HL-60 (cell line): ENCODE measurements at regions not wholly inside any gene's neighbourhood (a gene's known extent, or its start where the extent isn't known, plus 50 kb on each side); places are given as distances from the start of the nearest gene placed in this dataset.
"Not testable (repeated sequence)": the region's sequence is repeated elsewhere in the genome, so short reads cannot be mapped to it uniquely, and the experiment has no call there.

ENCODE experiments used
- DNase-seq, 2 experiments: peaks; one replicate each; pipeline ENCODE4 v3.0.0-alpha.2; 2010 to 2020; ENCODE audit warnings: low read depth in 1 of 2, low spot score in 1 of 2
- H3K27ac ChIP-seq: fragments of 250-450 bp; sonication (Bioruptor Pico); replicated peaks from 2 replicates; pipeline ENCODE4 v1.5.1; 2020; ENCODE audit warnings: mild to moderate bottlenecking, moderate library complexity
- H3K27me3 ChIP-seq: fragments of 250-450 bp; sonication (Bioruptor Pico); 2 replicates; pipeline ENCODE4 v1.5.1; 2021; ENCODE audit warnings: mild to moderate bottlenecking, moderate library complexity; ENCODE audit not compliant: insufficient read depth, poor library complexity, severe bottlenecking
- H3K4me3 ChIP-seq: replicated peaks from 2 replicates; pipeline ENCODE4 v1.5.1; 2011; ENCODE audit warnings: mild to moderate bottlenecking, control low read depth, low read length; ENCODE audit not compliant: insufficient read depth
- GABPA ChIP-seq: IDR thresholded peaks from 2 replicates; pipeline ENCODE4 v1.6.1; 2012; ENCODE audit warnings: low read depth
- POLR2AphosphoS5 ChIP-seq: IDR thresholded peaks from 2 replicates; pipeline ENCODE4 v1.6.1; 2012; ENCODE audit warnings: low read depth
- REST ChIP-seq: IDR thresholded peaks from 2 replicates; pipeline ENCODE4 v1.6.1; 2012; ENCODE audit warnings: low read depth; ENCODE audit not compliant: insufficient replicate concordance
- SPI1 ChIP-seq: IDR thresholded peaks from 2 replicates; pipeline ENCODE4 v1.6.1; 2012; ENCODE audit warnings: low read depth, mild to moderate bottlenecking, borderline replicate concordance
- TF ChIP-seq, protein P1 (sequence below): IDR thresholded peaks from one replicate; pipeline ENCODE4 v1.5.1; 2011; ENCODE audit warnings: low read length, control low read depth, inconsistent platforms; ENCODE audit not compliant: insufficient read depth

DNA sequence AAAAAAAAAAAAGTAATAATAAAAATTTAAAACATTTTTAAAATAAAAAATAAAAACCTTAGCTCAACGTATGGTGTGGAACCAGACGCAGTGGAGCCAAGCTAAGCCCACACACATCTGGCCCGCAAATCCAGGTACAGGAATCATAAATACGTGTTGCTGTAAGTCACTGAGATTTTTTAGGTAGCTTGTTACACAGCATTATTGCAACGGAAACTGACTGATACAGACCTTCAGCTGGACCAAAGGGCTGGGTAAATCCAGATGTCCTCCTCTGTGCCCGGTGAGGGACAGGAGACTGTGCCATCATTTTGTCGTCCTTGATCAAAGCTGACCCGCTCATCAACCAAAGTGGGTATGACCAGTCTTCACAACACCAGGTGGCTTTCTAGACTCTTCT is 104.9 kb downstream of the TMEM130 start:
- no peak overlapping the region for H3K27ac ChIP-seq
- TF ChIP-seq REST (no peak), GABPA (no peak), SPI1 (no peak), POLR2AphosphoS5 (no peak)
- TF ChIP-seq, protein P1, sequence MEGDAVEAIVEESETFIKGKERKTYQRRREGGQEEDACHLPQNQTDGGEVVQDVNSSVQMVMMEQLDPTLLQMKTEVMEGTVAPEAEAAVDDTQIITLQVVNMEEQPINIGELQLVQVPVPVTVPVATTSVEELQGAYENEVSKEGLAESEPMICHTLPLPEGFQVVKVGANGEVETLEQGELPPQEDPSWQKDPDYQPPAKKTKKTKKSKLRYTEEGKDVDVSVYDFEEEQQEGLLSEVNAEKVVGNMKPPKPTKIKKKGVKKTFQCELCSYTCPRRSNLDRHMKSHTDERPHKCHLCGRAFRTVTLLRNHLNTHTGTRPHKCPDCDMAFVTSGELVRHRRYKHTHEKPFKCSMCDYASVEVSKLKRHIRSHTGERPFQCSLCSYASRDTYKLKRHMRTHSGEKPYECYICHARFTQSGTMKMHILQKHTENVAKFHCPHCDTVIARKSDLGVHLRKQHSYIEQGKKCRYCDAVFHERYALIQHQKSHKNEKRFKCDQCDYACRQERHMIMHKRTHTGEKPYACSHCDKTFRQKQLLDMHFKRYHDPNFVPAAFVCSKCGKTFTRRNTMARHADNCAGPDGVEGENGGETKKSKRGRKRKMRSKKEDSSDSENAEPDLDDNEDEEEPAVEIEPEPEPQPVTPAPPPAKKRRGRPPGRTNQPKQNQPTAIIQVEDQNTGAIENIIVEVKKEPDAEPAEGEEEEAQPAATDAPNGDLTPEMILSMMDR = no peak
- no peaks in the 10 kb centered on the region for H3K27me3 ChIP-seq
- H3K4me3 ChIP-seq = no peak overlapping the region
- no peak for DNase-seq

- DNase-seq, H3K27me3 ChIP-seq, H3K4me3 ChIP-seq, H3K27ac ChIP-seq: not testable (repeated sequence)
Observed at GRCh38 chr7:98770085-98770484, 99.7 kb downstream of the TMEM130 start.

DNA sequence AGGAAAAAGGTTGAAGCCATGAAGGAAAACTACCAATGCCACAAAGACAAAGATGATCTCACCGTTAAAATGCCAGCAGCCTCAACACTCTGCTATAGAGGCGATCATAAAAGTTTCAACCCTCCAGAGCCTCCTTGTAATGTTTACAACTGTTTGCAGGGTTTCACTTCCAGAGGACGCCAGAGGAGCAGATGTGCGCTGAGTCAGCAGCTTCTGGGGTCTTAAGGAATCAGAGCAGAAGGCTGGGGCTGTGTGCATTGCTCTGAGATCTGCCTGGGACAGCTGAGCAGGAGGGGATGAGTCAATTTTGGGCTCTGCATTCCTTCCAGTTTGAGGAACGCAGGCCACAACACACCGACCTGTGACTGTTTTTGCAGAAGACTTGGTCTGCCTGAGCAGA is 98.3 kb downstream of the TMEM130 start:
- Histone ChIP-seq H3K27ac (no peak overlapping the region), H3K4me3 (no peak overlapping the region), H3K27me3 (no peaks in the 10 kb centered on the region)
- no peak for DNase-seq
- TF ChIP-seq SPI1 = no peak
- TF ChIP-seq GABPA = no peak
- TF ChIP-seq, protein P1 = no peak
- TF ChIP-seq POLR2AphosphoS5 = no peak
- TF ChIP-seq REST = no peak

GRCh38 chr7:98771941-98772603 is 97.7 kb downstream of the TMEM130 start:
- H3K4me3 ChIP-seq = no peak overlapping the region
- no peaks in the 10 kb centered on the region for H3K27me3 ChIP-seq
- TF ChIP-seq REST (no peak), POLR2AphosphoS5 (no peak), SPI1 (no peak), GABPA (no peak)
- TF ChIP-seq, protein P1 = no peak
- H3K27ac ChIP-seq = no peak overlapping the region
- DNase-seq = no peak
